ENCODE measurements at regions not wholly inside any gene's neighbourhood (a gene's known extent, or its start where the extent isn't known, plus 50 kb on each side); places are given as distances from the start of the nearest gene placed in this dataset.
"Not testable (repeated sequence)": the region's sequence is repeated elsewhere in the genome, so short reads cannot be mapped to it uniquely, and the experiment has no call there.

- not testable (repeated sequence) for H3K27me3 ChIP-seq (ENCODE audit: control insufficient read depth in 1 of 2, insufficient read depth in 2 of 2, low read length in 2 of 2); H3K9me3 ChIP-seq (ENCODE audit: control insufficient read depth in 2 of 2, low read length in 2 of 2); H3K4me1 ChIP-seq (ENCODE audit: control insufficient read depth, insufficient read depth, low read length); H3K27ac ChIP-seq (ENCODE audit: low read length); H3K9ac ChIP-seq (ENCODE audit: low read length in 2 of 2); H3K4me3 ChIP-seq (ENCODE audit: low read length in 2 of 2); H3K36me3 ChIP-seq (ENCODE audit: control insufficient read depth in 2 of 2, insufficient read depth in 2 of 2, low read length in 2 of 2)
Measured at GRCh38 chr2:193833895-193834294, 1639.2 kb upstream of the TMEFF2 start.

GRCh38 chr2:193824474-193824873 is 1629.7 kb upstream of the TMEFF2 start:
- no peak overlapping the region for H3K27ac ChIP-seq (ENCODE audit: low read length)
- no peak overlapping the region for H3K4me3 ChIP-seq (ENCODE audit: low read length in 2 of 2)
- no peak overlapping the region for H3K9ac ChIP-seq (ENCODE audit: low read length in 2 of 2)
- no peaks in the 10 kb centered on the region for H3K9me3 ChIP-seq (ENCODE audit: control insufficient read depth in 2 of 2, low read length in 2 of 2)
- no peaks in the 10 kb centered on the region for H3K4me1 ChIP-seq (ENCODE audit: control insufficient read depth, insufficient read depth, low read length)
- H3K36me3 ChIP-seq (ENCODE audit: control insufficient read depth in 2 of 2, insufficient read depth in 2 of 2, low read length in 2 of 2) = no peaks in the 10 kb centered on the region
- no peaks in the 10 kb centered on the region for H3K27me3 ChIP-seq (ENCODE audit: control insufficient read depth in 1 of 2, insufficient read depth in 2 of 2, low read length in 2 of 2)

GRCh38 chr2:193818801-193819499 is 1624.2 kb upstream of the TMEFF2 start:
- Histone ChIP-seq H3K27ac (ENCODE audit: low read length) (no peak overlapping the region), H3K9ac (ENCODE audit: low read length in 2 of 2) (no peak overlapping the region), H3K4me1 (ENCODE audit: control insufficient read depth, insufficient read depth, low read length) (no peaks in the 10 kb centered on the region), H3K4me3 (ENCODE audit: low read length in 2 of 2) (no peak overlapping the region), H3K27me3 (ENCODE audit: control insufficient read depth in 1 of 2, insufficient read depth in 2 of 2, low read length in 2 of 2) (no peaks in the 10 kb centered on the region), H3K36me3 (ENCODE audit: control insufficient read depth in 2 of 2, insufficient read depth in 2 of 2, low read length in 2 of 2) (no peaks in the 10 kb centered on the region), H3K9me3 (ENCODE audit: control insufficient read depth in 2 of 2, low read length in 2 of 2) (no peaks in the 10 kb centered on the region)

- Histone ChIP-seq H3K4me3 (ENCODE audit: low read length in 2 of 2) (no peak overlapping the region), H3K4me1 (ENCODE audit: control insufficient read depth, insufficient read depth, low read length) (no peaks in the 10 kb centered on the region), H3K9ac (ENCODE audit: low read length in 2 of 2) (no peak overlapping the region), H3K9me3 (ENCODE audit: control insufficient read depth in 2 of 2, low read length in 2 of 2) (no peaks in the 10 kb centered on the region), H3K27me3 (ENCODE audit: control insufficient read depth in 1 of 2, insufficient read depth in 2 of 2, low read length in 2 of 2) (no peaks in the 10 kb centered on the region), H3K27ac (ENCODE audit: low read length) (no peak overlapping the region), H3K36me3 (ENCODE audit: control insufficient read depth in 2 of 2, insufficient read depth in 2 of 2, low read length in 2 of 2) (no peaks in the 10 kb centered on the region)
Measured at GRCh38 chr2:193816008-193816407, 1621.3 kb upstream of the TMEFF2 start.

- H3K4me1 ChIP-seq (ENCODE audit: control insufficient read depth, insufficient read depth, low read length) = no peaks in the 10 kb centered on the region
- H3K4me3 ChIP-seq (ENCODE audit: low read length in 2 of 2) = no peak overlapping the region
- no peaks in the 10 kb centered on the region for H3K36me3 ChIP-seq (ENCODE audit: control insufficient read depth in 2 of 2, insufficient read depth in 2 of 2, low read length in 2 of 2)
- H3K9ac ChIP-seq (ENCODE audit: low read length in 2 of 2) = no peak overlapping the region
- no peaks in the 10 kb centered on the region for H3K9me3 ChIP-seq (ENCODE audit: control insufficient read depth in 2 of 2, low read length in 2 of 2)
- no peaks in the 10 kb centered on the region for H3K27me3 ChIP-seq (ENCODE audit: control insufficient read depth in 1 of 2, insufficient read depth in 2 of 2, low read length in 2 of 2)
- no peak overlapping the region for H3K27ac ChIP-seq (ENCODE audit: low read length)
Measured at GRCh38 chr2:193810533-193810932, 1615.8 kb upstream of the TMEFF2 start.

GRCh38 chr2:193808877-193809276 is 1614.1 kb upstream of the TMEFF2 start:
- Histone ChIP-seq H3K27me3 (ENCODE audit: control insufficient read depth in 1 of 2, insufficient read depth in 2 of 2, low read length in 2 of 2) (no peaks in the 10 kb centered on the region), H3K27ac (ENCODE audit: low read length) (no peak overlapping the region), H3K9me3 (ENCODE audit: control insufficient read depth in 2 of 2, low read length in 2 of 2) (no peaks in the 10 kb centered on the region), H3K4me3 (ENCODE audit: low read length in 2 of 2) (no peak overlapping the region), H3K36me3 (ENCODE audit: control insufficient read depth in 2 of 2, insufficient read depth in 2 of 2, low read length in 2 of 2) (no peaks in the 10 kb centered on the region), H3K9ac (ENCODE audit: low read length in 2 of 2) (no peak overlapping the region), H3K4me1 (ENCODE audit: control insufficient read depth, insufficient read depth, low read length) (no peaks in the 10 kb centered on the region)

GRCh38 chr2:193806088-193806774 is 1611.5 kb upstream of the TMEFF2 start:
- Histone ChIP-seq H3K4me3 (ENCODE audit: low read length in 2 of 2) (no peak overlapping the region), H3K9ac (ENCODE audit: low read length in 2 of 2) (no peak overlapping the region), H3K27ac (ENCODE audit: low read length) (no peak overlapping the region), H3K9me3 (ENCODE audit: control insufficient read depth in 2 of 2, low read length in 2 of 2) (no peaks in the 10 kb centered on the region), H3K27me3 (ENCODE audit: control insufficient read depth in 1 of 2, insufficient read depth in 2 of 2, low read length in 2 of 2) (no peaks in the 10 kb centered on the region), H3K36me3 (ENCODE audit: control insufficient read depth in 2 of 2, insufficient read depth in 2 of 2, low read length in 2 of 2) (no peaks in the 10 kb centered on the region), H3K4me1 (ENCODE audit: control insufficient read depth, insufficient read depth, low read length) (no peaks in the 10 kb centered on the region)

- H3K27ac ChIP-seq (ENCODE audit: low read length) = no peak overlapping the region
- no peaks in the 10 kb centered on the region for H3K9me3 ChIP-seq (ENCODE audit: control insufficient read depth in 2 of 2, low read length in 2 of 2)
Measured at GRCh38 chr2:193796847-193797246, 1602.1 kb upstream of the TMEFF2 start.

GRCh38 chr2:193793914-193794313 is 1599.2 kb upstream of the TMEFF2 start:
- no peaks in the 10 kb centered on the region for H3K36me3 ChIP-seq (ENCODE audit: control insufficient read depth in 2 of 2, insufficient read depth in 2 of 2, low read length in 2 of 2)
- no peaks in the 10 kb centered on the region for H3K9me3 ChIP-seq (ENCODE audit: control insufficient read depth in 2 of 2, low read length in 2 of 2)
- no peaks in the 10 kb centered on the region for H3K4me1 ChIP-seq (ENCODE audit: control insufficient read depth, insufficient read depth, low read length)
- no peaks in the 10 kb centered on the region for H3K27me3 ChIP-seq (ENCODE audit: control insufficient read depth in 1 of 2, insufficient read depth in 2 of 2, low read length in 2 of 2)
- no peak overlapping the region for H3K9ac ChIP-seq (ENCODE audit: low read length in 2 of 2)
- H3K27ac ChIP-seq (ENCODE audit: low read length) = no peak overlapping the region
- no peak overlapping the region for H3K4me3 ChIP-seq (ENCODE audit: low read length in 2 of 2)

More at GRCh38 chr2:193796847-193797246, 1602.1 kb upstream of the TMEFF2 start:
- no peaks in the 10 kb centered on the region for H3K4me1 ChIP-seq (ENCODE audit: control insufficient read depth, insufficient read depth, low read length)
- H3K4me3 ChIP-seq (ENCODE audit: low read length in 2 of 2) = no peak overlapping the region
- no peaks in the 10 kb centered on the region for H3K27me3 ChIP-seq (ENCODE audit: control insufficient read depth in 1 of 2, insufficient read depth in 2 of 2, low read length in 2 of 2)
- no peak overlapping the region for H3K9ac ChIP-seq (ENCODE audit: low read length in 2 of 2)
- H3K36me3 ChIP-seq (ENCODE audit: control insufficient read depth in 2 of 2, insufficient read depth in 2 of 2, low read length in 2 of 2) = no peaks in the 10 kb centered on the region

GRCh38 chr2:193783681-193784080 is 1588.9 kb upstream of the TMEFF2 start:
- Histone ChIP-seq H3K9ac (ENCODE audit: low read length in 2 of 2) (no peak overlapping the region), H3K4me3 (ENCODE audit: low read length in 2 of 2) (no peak overlapping the region), H3K36me3 (ENCODE audit: control insufficient read depth in 2 of 2, insufficient read depth in 2 of 2, low read length in 2 of 2) (no peaks in the 10 kb centered on the region), H3K27me3 (ENCODE audit: control insufficient read depth in 1 of 2, insufficient read depth in 2 of 2, low read length in 2 of 2) (no peaks in the 10 kb centered on the region), H3K9me3 (ENCODE audit: control insufficient read depth in 2 of 2, low read length in 2 of 2) (peaks cover 0 to 2% of the 10 kb centered on the region in 2 donors), H3K4me1 (ENCODE audit: control insufficient read depth, insufficient read depth, low read length) (no peaks in the 10 kb centered on the region), H3K27ac (ENCODE audit: low read length) (no peak overlapping the region)

GRCh38 chr2:193778293-193778692 is 1583.6 kb upstream of the TMEFF2 start:
- Histone ChIP-seq H3K9me3 (ENCODE audit: control insufficient read depth in 2 of 2, low read length in 2 of 2) (no peaks in the 10 kb centered on the region), H3K9ac (ENCODE audit: low read length in 2 of 2) (no peak overlapping the region), H3K27ac (ENCODE audit: low read length) (no peak overlapping the region), H3K4me3 (ENCODE audit: low read length in 2 of 2) (no peak overlapping the region), H3K27me3 (ENCODE audit: control insufficient read depth in 1 of 2, insufficient read depth in 2 of 2, low read length in 2 of 2) (no peaks in the 10 kb centered on the region), H3K4me1 (ENCODE audit: control insufficient read depth, insufficient read depth, low read length) (no peaks in the 10 kb centered on the region), H3K36me3 (ENCODE audit: control insufficient read depth in 2 of 2, insufficient read depth in 2 of 2, low read length in 2 of 2) (no peaks in the 10 kb centered on the region)

All from stomach smooth muscle (tissue), 2 donors.